ENCODE measurements at regions not wholly inside any gene's neighbourhood (a gene's known extent, or its start where the extent isn't known, plus 50 kb on each side); places are given as distances from the start of the nearest gene placed in this dataset.

GRCh38 chr5:27875148-27875547 is 836.8 kb upstream of the CDH9 start:
- H3K27ac Mint-ChIP-seq = no peak overlapping the region
- H3K4me3 Mint-ChIP-seq = no peak overlapping the region
- POLR2A ChIA-PET = no interaction called here
- H3K36me3 Mint-ChIP-seq (ENCODE audit: low read depth) = no peaks in the 10 kb centered on the region
- H3K27me3 Mint-ChIP-seq = no peaks in the 10 kb centered on the region
- H3K4me1 ChIP-seq (ENCODE audit: insufficient read depth, low read length) = no peaks in the 10 kb centered on the region
- no peaks in the 10 kb centered on the region for H3K36me3 ChIP-seq (ENCODE audit: insufficient read depth, low read length)
- ATAC-seq (ENCODE audit: poor library complexity) (no peak), DNase-seq (no peak)
- no peak overlapping the region for H3K27ac ChIP-seq (ENCODE audit: low read depth in 1 of 2, low read length in 2 of 2)
- no peak overlapping the region for H3K4me3 ChIP-seq (ENCODE audit: low read length)
- H3K9me3 ChIP-seq (ENCODE audit: control insufficient read depth in 1 of 2, insufficient read depth in 1 of 2, low read length in 2 of 2) = peaks cover 0 to 8% of the 10 kb centered on the region in 2 experiments
- H3K4me1 Mint-ChIP-seq (ENCODE audit: low read depth) = no peaks in the 10 kb centered on the region
- TF ChIP-seq CTCF (IDR thresholded peaks at IDR 0.05) = no peak
- H3K27me3 ChIP-seq (ENCODE audit: control insufficient read depth in 1 of 2, insufficient read depth in 2 of 2, low read length in 2 of 2) = no peaks in the 10 kb centered on the region
- intact Hi-C loops (cut with DNase I, micrococcal nuclease) = no loop called here
- CTCF ChIA-PET = no interaction called here
- peaks cover 19% of the 10 kb centered on the region for H3K9me3 Mint-ChIP-seq

GRCh38 chr5:27868292-27868691 is 829.9 kb upstream of the CDH9 start:
- intact Hi-C loops (cut with DNase I, micrococcal nuclease) = no loop called here
- POLR2A ChIA-PET = no interaction called here

GRCh38 chr5:27855491-27855890 is 817.1 kb upstream of the CDH9 start:
- H3K9me3 ChIP-seq (ENCODE audit: control insufficient read depth in 1 of 2, insufficient read depth in 1 of 2, low read length in 2 of 2) = peaks cover 5 to 6% of the 10 kb centered on the region in 2 experiments

More at GRCh38 chr5:27868292-27868691, 829.9 kb upstream of the CDH9 start:
- Histone ChIP-seq H3K4me3 (ENCODE audit: low read length) (no peak overlapping the region), H3K9me3 (ENCODE audit: control insufficient read depth in 1 of 2, insufficient read depth in 1 of 2, low read length in 2 of 2) (peaks cover 0 to 1% of the 10 kb centered on the region in 2 experiments), H3K36me3 (ENCODE audit: insufficient read depth, low read length) (no peaks in the 10 kb centered on the region), H3K4me1 (ENCODE audit: insufficient read depth, low read length) (no peaks in the 10 kb centered on the region), H3K27ac (ENCODE audit: low read depth in 1 of 2, low read length in 2 of 2) (no peak overlapping the region), H3K27me3 (ENCODE audit: control insufficient read depth in 1 of 2, insufficient read depth in 2 of 2, low read length in 2 of 2) (no peaks in the 10 kb centered on the region)
- no peak for ATAC-seq (ENCODE audit: poor library complexity)
- Mint-ChIP-seq H3K27me3 (no peaks in the 10 kb centered on the region), H3K4me1 (ENCODE audit: low read depth) (no peaks in the 10 kb centered on the region), H3K9me3 (peaks cover 16% of the 10 kb centered on the region), H3K36me3 (ENCODE audit: low read depth) (no peaks in the 10 kb centered on the region), H3K27ac (no peak overlapping the region), H3K4me3 (no peak overlapping the region)
- no peak for DNase-seq
- TF ChIP-seq CTCF (IDR thresholded peaks at IDR 0.05) = no peak
- CTCF ChIA-PET = no interaction called here

More at GRCh38 chr5:27855491-27855890, 817.1 kb upstream of the CDH9 start:
- Histone ChIP-seq H3K27ac (ENCODE audit: low read depth in 1 of 2, low read length in 2 of 2) (no peak overlapping the region), H3K4me1 (ENCODE audit: insufficient read depth, low read length) (no peaks in the 10 kb centered on the region), H3K27me3 (ENCODE audit: control insufficient read depth in 1 of 2, insufficient read depth in 2 of 2, low read length in 2 of 2) (no peaks in the 10 kb centered on the region), H3K36me3 (ENCODE audit: insufficient read depth, low read length) (no peaks in the 10 kb centered on the region), H3K4me3 (ENCODE audit: low read length) (no peak overlapping the region)
- ATAC-seq (ENCODE audit: poor library complexity) (no peak), DNase-seq (no peak)
- ChIA-PET POLR2A (no interaction called here), CTCF (no interaction called here)
- intact Hi-C loops (cut with DNase I, micrococcal nuclease) = no loop called here
- Mint-ChIP-seq H3K27ac (no peak overlapping the region), H3K4me1 (ENCODE audit: low read depth) (no peaks in the 10 kb centered on the region), H3K27me3 (no peaks in the 10 kb centered on the region), H3K36me3 (ENCODE audit: low read depth) (no peaks in the 10 kb centered on the region), H3K9me3 (peaks cover 26% of the 10 kb centered on the region), H3K4me3 (no peak overlapping the region)
- TF ChIP-seq CTCF (IDR thresholded peaks at IDR 0.05) = no peak

Data from CD4-positive, alpha-beta T cell (primary cell).